Activated CD8-positive, alpha-beta memory T cell treated with anti-CD3 and anti-CD28 coated beads, Interleukin-2, amount 50 U/mL, for 48 hours (primary cell): ENCODE measurements at regions not wholly inside any gene's neighbourhood (a gene's known extent, or its start where the extent isn't known, plus 50 kb on each side); places are given as distances from the start of the nearest gene placed in this dataset.

Source experiments
- DNase-seq: peaks from one replicate; pipeline ENCODE4 v3.0.0-alpha.2; 2020

GRCh38 chr2:211251016-211251415, 694.6 kb downstream of the CPS1 start:
- DNase-seq, result no peak

- DNase-seq, result no peak
These were observed 702.4 kb downstream of the CPS1 start for GRCh38 chr2:211258646-211259335.

- no peak for DNase-seq
These were observed 703.6 kb downstream of the CPS1 start for GRCh38 chr2:211259831-211260476.

- no peak for DNase-seq
These were observed 713.9 kb downstream of the CPS1 start for GRCh38 chr2:211270257-211270656.

GRCh38 chr2:211281430-211282073, 725.2 kb downstream of the CPS1 start:
- no peak for DNase-seq

GRCh38 chr2:211302676-211303075, 746.3 kb downstream of the CPS1 start:
- DNase-seq, result no peak

GRCh38 chr2:211306929-211307328, 750.5 kb downstream of the CPS1 start:
- no peak for DNase-seq
